GM23338 (cell line): ENCODE measurements at regions not wholly inside any gene's neighbourhood (a gene's known extent, or its start where the extent isn't known, plus 50 kb on each side); places are given as distances from the start of the nearest gene placed in this dataset.

Experiments
- ATAC-seq: fragments of 200-7000 bp; cut with Tn5 transposase; 3 replicates; pipeline ENCODE4 v1.9.1; 2020
- DNase-seq: peaks from one replicate; pipeline ENCODE4 v3.0.0-alpha.2; 2015; ENCODE audit warnings: low spot score
- H2AFZ ChIP-seq: fragments of 200-600 bp; sonication (generic); 2 replicates; pipeline ENCODE4 v1.8.0; 2016; ENCODE audit warnings: antibody characterized with exemption, mild to moderate bottlenecking, moderate library complexity
- H3F3A ChIP-seq: fragments of 200-600 bp; sonication (generic); replicated peaks from 2 replicates; pipeline ENCODE4 v1.8.0; 2017; ENCODE audit warnings: antibody characterized with exemption, mixed run types, low read depth
- H3K27ac ChIP-seq: fragments of 200-600 bp; sonication (generic); 2 replicates; pipeline ENCODE4 v1.6.1; 2016; ENCODE audit warnings: low read depth
- H3K27me3 ChIP-seq: fragments of 200-600 bp; sonication (generic); 2 replicates; pipeline ENCODE4 v1.8.0; 2016; ENCODE audit warnings: mild to moderate bottlenecking, mixed run types, moderate library complexity; ENCODE audit not compliant: insufficient read depth
- H3K36me3 ChIP-seq: fragments of 200-600 bp; sonication (generic); 2 replicates; pipeline ENCODE4 v1.8.0; 2016; ENCODE audit warnings: mild to moderate bottlenecking; ENCODE audit not compliant: insufficient read depth
- H3K4me1 ChIP-seq: fragments of 200-600 bp; sonication (generic); 2 replicates; pipeline ENCODE4 v1.8.0; 2016; ENCODE audit warnings: mild to moderate bottlenecking, moderate library complexity; ENCODE audit not compliant: insufficient read depth
- H3K4me2 ChIP-seq: fragments of 200-600 bp; sonication (generic); 2 replicates; pipeline ENCODE4 v1.7.1; 2017; ENCODE audit warnings: mixed run types
- H3K4me3 ChIP-seq: fragments of 200-600 bp; sonication (generic); 2 replicates; pipeline ENCODE4 v1.6.1; 2016; ENCODE audit warnings: mixed run types
- H3K79me2 ChIP-seq: fragments of 200-600 bp; sonication (generic); replicated peaks from 2 replicates; pipeline ENCODE4 v1.8.0; 2017; ENCODE audit warnings: mild to moderate bottlenecking; ENCODE audit not compliant: insufficient read depth
- H3K9me2 ChIP-seq: fragments of 200-600 bp; sonication (generic); 2 replicates; pipeline ENCODE4 v1.8.0; 2017; ENCODE audit not compliant: insufficient read depth
- H4K20me1 ChIP-seq: fragments of 200-600 bp; sonication (generic); replicated peaks from 2 replicates; pipeline ENCODE4 v1.8.0; 2017; ENCODE audit warnings: mild to moderate bottlenecking; ENCODE audit not compliant: insufficient read depth
- H3K27ac Mint-ChIP-seq: 2 replicates; pipeline ENCODE4 v1.8.0; 2020; ENCODE audit warnings: inconsistent platforms, mild to moderate bottlenecking, moderate library complexity, mixed read lengths
- H3K27me3 Mint-ChIP-seq: 3 replicates; pipeline ENCODE4 v1.8.0; 2022; ENCODE audit warnings: low read depth, mild to moderate bottlenecking, moderate library complexity, mixed read lengths, inconsistent platforms; ENCODE audit not compliant: insufficient read depth, poor library complexity
- H3K36me3 Mint-ChIP-seq: 3 replicates; pipeline ENCODE4 v1.8.0; 2021; ENCODE audit warnings: low read depth, mild to moderate bottlenecking, inconsistent platforms, moderate library complexity, mixed read lengths
- H3K4me1 Mint-ChIP-seq: 3 replicates; pipeline ENCODE4 v1.8.0; 2020; ENCODE audit warnings: mild to moderate bottlenecking, inconsistent platforms, mixed read lengths
- H3K4me3 Mint-ChIP-seq: 3 replicates; pipeline ENCODE4 v1.8.0; 2021; ENCODE audit warnings: moderate library complexity, mild to moderate bottlenecking, inconsistent platforms, mixed read lengths
- H3K9me3 Mint-ChIP-seq: 3 replicates; pipeline ENCODE4 v1.8.0; 2020; ENCODE audit warnings: moderate library complexity, mild to moderate bottlenecking, inconsistent platforms, mixed read lengths
- CTCF ChIP-seq, 2 experiments: fragments of 200-600 bp in 1 of 2; sonication (generic) in 1 of 2; conservative IDR thresholded peaks; 2 replicates each; pipeline versions ENCODE4 v1.5.1 to v1.6.1; 2016 to 2017; ENCODE audit warnings: antibody characterized with exemption in 2 of 2, low read depth in 2 of 2, mild to moderate bottlenecking in 2 of 2, moderate library complexity in 1 of 2
- ETS1 ChIP-seq: IDR thresholded peaks from 2 replicates; pipeline ENCODE4 v1.6.1; 2016; ENCODE audit warnings: antibody characterized with exemption
- EZH2phosphoT487 ChIP-seq: fragments of 200-600 bp; sonication (generic); IDR thresholded peaks from one replicate; pipeline ENCODE4 v1.8.1; 2018; ENCODE audit warnings: antibody characterized with exemption; ENCODE audit not compliant: unreplicated experiment
- JUNB ChIP-seq: IDR thresholded peaks from one replicate; pipeline ENCODE4 v1.6.1; 2016; ENCODE audit warnings: antibody characterized with exemption; ENCODE audit not compliant: unreplicated experiment
- NANOG ChIP-seq: IDR thresholded peaks from 2 replicates; pipeline ENCODE4 v1.6.1; 2016; ENCODE audit warnings: antibody characterized with exemption, borderline replicate concordance
- POLR2AphosphoS5 ChIP-seq: IDR thresholded peaks from 2 replicates; pipeline ENCODE4 v1.6.1; 2016; ENCODE audit warnings: antibody characterized with exemption, low read depth
- REST ChIP-seq: IDR thresholded peaks from one replicate; pipeline ENCODE4 v1.6.1; 2018; ENCODE audit warnings: antibody characterized with exemption; ENCODE audit not compliant: unreplicated experiment
- STAT1 ChIP-seq: IDR thresholded peaks from one replicate; pipeline ENCODE4 v1.6.1; 2016; ENCODE audit warnings: antibody characterized with exemption; ENCODE audit not compliant: unreplicated experiment
- ZNF114 ChIP-seq: fragments of 250-450 bp; sonication (Bioruptor Pico); IDR thresholded peaks from 2 replicates; pipeline ENCODE4 v1.5.0; 2020; ENCODE audit warnings: mild to moderate bottlenecking, moderate library complexity
- ZNF331 ChIP-seq: fragments of 250-450 bp; sonication (Bioruptor Pico); IDR thresholded peaks from 2 replicates; pipeline ENCODE4 v1.5.0; 2020; ENCODE audit warnings: low read depth, mild to moderate bottlenecking, moderate library complexity

- Histone ChIP-seq H3K4me2 (no peak overlapping the region), H3K4me3 (no peak overlapping the region), H3K27me3 (no peaks in the 10 kb centered on the region), H3K27ac (no peak overlapping the region), H3F3A (no peaks in the 10 kb centered on the region), H3K79me2 (no peaks in the 10 kb centered on the region), H3K36me3 (no peaks in the 10 kb centered on the region), H2AFZ (no peak overlapping the region), H3K4me1 (no peaks in the 10 kb centered on the region), H3K9me2 (peaks cover 14% of the 10 kb centered on the region; the same call in 1 of the 2 replicates), H4K20me1 (no peaks in the 10 kb centered on the region)
- H3K27me3 Mint-ChIP-seq, result no peaks in the 10 kb centered on the region
- no peaks in the 10 kb centered on the region for H3K36me3 Mint-ChIP-seq
- H3K27ac Mint-ChIP-seq, result no peak overlapping the region
- H3K4me1 Mint-ChIP-seq, result no peaks in the 10 kb centered on the region
- H3K9me3 Mint-ChIP-seq, result no peaks in the 10 kb centered on the region; the same call in 2 of the 3 replicates
- ATAC-seq (no peak), DNase-seq (no peak)
- H3K4me3 Mint-ChIP-seq, result no peak overlapping the region
- TF ChIP-seq EZH2phosphoT487 (no peak), JUNB (no peak), ETS1 (no peak)
These were observed 327.2 kb downstream of the DEPDC1B start for GRCh38 chr5:60372786-60373185.

GRCh38 chr5:60371065-60371464 lies 328.9 kb downstream of the DEPDC1B start:
- Mint-ChIP-seq H3K4me1 (no peaks in the 10 kb centered on the region), H3K27me3 (no peaks in the 10 kb centered on the region), H3K9me3 (no peaks in the 10 kb centered on the region; the same call in 2 of the 3 replicates), H3K4me3 (no peak overlapping the region), H3K36me3 (no peaks in the 10 kb centered on the region), H3K27ac (no peak overlapping the region)
- H3K4me3 ChIP-seq, result no peak overlapping the region
- H4K20me1 ChIP-seq, result no peaks in the 10 kb centered on the region
- H3K27me3 ChIP-seq, result no peaks in the 10 kb centered on the region
- DNase-seq (no peak), ATAC-seq (no peak)
- no peak overlapping the region for H2AFZ ChIP-seq
- H3K4me1 ChIP-seq, result no peaks in the 10 kb centered on the region
- H3K36me3 ChIP-seq, result no peaks in the 10 kb centered on the region
- H3F3A ChIP-seq, result no peaks in the 10 kb centered on the region
- H3K4me2 ChIP-seq, result no peak overlapping the region
- TF ChIP-seq POLR2AphosphoS5 (no peak), ETS1 (no peak), ZNF114 (CRISPR knock-in tag) (no peak), JUNB (no peak), ZNF331 (CRISPR knock-in tag) (no peak), STAT1 (no peak), NANOG (no peak), EZH2phosphoT487 (no peak), REST (no peak), CTCF (conservative IDR thresholded peaks at IDR 0.05; ENCODE audit: low read depth in 2 of 2) (no peak)
- no peak overlapping the region for H3K27ac ChIP-seq
- H3K79me2 ChIP-seq, result no peaks in the 10 kb centered on the region
- peaks cover 17% of the 10 kb centered on the region for H3K9me2 ChIP-seq
